K562 (cell line): ENCODE measurements at regions not wholly inside any gene's neighbourhood (a gene's known extent, or its start where the extent isn't known, plus 50 kb on each side); places are given as distances from the start of the nearest gene placed in this dataset.

Experiments used
- CREM ChIP-seq: IDR thresholded peaks from 2 replicates; pipeline ENCODE4 v1.6.1; 2014; ENCODE audit warnings: antibody characterized with exemption, low read depth
- TF ChIP-seq, protein P1 (sequence below): sonication (generic); formaldehyde crosslinking; IDR thresholded peaks from 2 replicates; pipeline ENCODE4 v1.8.0; 2022; ENCODE audit warnings: mild to moderate bottlenecking, missing genetic modification reagents
- TF ChIP-seq, protein P2 (sequence below): sonication (generic); formaldehyde crosslinking; IDR thresholded peaks from 2 replicates; pipeline ENCODE4 v1.8.1; 2022; ENCODE audit warnings: missing genetic modification reagents
- TF ChIP-seq, protein P3 (sequence below): fragments of 250-450 bp; sonication (Bioruptor Pico); IDR thresholded peaks from 2 replicates; pipeline ENCODE4 v1.4.0; 2020; ENCODE audit warnings: mild to moderate bottlenecking, moderate library complexity, borderline replicate concordance

DNA sequence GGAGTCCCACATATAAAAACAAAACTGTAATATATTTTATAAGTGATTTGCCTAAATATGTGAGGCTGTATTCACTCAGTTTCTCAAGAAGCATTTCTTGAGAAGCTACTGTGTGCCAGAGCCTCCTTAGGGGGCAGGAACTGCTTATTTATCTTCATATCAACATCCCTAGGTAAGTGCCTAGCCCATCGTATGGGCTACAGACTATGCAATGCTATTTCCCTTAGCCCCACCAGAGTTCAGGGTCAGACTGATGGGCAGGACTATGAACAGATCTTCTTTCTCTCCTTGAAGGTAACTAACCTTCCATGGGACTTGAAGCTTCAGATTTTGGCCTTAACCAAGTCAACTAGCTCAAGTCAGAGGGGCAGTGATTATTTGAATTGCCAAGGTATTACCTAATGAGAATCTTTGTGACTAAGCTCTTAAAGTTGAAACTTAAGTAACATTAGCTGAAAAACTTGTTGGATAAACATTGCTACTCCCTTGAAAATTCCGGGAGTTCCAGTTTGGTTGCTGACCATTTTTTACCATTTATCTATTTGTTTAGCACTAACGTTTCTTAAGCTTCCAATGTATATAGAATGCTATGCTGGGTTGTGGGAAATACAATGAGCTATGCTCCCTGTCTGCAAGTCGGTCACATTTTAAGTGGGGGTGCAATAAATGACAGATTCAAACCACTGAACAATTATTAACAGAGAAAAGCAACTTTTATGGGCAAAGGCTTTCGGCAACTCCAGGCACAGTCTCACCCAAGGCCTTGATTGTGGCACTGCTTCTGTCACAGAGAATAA lies 85.2 kb downstream of the GPR88 start (continued):
- TF ChIP-seq, protein P1, sequence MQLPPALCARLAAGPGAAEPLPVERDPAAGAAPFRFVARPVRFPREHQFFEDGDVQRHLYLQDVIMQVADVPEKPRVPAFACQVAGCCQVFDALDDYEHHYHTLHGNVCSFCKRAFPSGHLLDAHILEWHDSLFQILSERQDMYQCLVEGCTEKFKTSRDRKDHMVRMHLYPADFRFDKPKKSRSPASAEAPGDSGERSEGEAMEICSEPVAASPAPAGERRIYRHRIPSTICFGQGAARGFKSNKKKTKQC (CRISPR knock-in tag), result no peak
- TF ChIP-seq, protein P2, sequence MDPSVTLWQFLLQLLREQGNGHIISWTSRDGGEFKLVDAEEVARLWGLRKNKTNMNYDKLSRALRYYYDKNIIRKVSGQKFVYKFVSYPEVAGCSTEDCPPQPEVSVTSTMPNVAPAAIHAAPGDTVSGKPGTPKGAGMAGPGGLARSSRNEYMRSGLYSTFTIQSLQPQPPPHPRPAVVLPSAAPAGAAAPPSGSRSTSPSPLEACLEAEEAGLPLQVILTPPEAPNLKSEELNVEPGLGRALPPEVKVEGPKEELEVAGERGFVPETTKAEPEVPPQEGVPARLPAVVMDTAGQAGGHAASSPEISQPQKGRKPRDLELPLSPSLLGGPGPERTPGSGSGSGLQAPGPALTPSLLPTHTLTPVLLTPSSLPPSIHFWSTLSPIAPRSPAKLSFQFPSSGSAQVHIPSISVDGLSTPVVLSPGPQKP (CRISPR knock-in tag), result no peak
- TF ChIP-seq, protein P3, sequence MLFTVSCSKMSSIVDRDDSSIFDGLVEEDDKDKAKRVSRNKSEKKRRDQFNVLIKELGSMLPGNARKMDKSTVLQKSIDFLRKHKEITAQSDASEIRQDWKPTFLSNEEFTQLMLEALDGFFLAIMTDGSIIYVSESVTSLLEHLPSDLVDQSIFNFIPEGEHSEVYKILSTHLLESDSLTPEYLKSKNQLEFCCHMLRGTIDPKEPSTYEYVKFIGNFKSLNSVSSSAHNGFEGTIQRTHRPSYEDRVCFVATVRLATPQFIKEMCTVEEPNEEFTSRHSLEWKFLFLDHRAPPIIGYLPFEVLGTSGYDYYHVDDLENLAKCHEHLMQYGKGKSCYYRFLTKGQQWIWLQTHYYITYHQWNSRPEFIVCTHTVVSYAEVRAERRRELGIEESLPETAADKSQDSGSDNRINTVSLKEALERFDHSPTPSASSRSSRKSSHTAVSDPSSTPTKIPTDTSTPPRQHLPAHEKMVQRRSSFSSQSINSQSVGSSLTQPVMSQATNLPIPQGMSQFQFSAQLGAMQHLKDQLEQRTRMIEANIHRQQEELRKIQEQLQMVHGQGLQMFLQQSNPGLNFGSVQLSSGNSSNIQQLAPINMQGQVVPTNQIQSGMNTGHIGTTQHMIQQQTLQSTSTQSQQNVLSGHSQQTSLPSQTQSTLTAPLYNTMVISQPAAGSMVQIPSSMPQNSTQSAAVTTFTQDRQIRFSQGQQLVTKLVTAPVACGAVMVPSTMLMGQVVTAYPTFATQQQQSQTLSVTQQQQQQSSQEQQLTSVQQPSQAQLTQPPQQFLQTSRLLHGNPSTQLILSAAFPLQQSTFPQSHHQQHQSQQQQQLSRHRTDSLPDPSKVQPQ (CRISPR knock-in tag), result no peak
- no peak for TF ChIP-seq CREM
